Peyer's patch (tissue), 4 donors: ENCODE measurements at regions not wholly inside any gene's neighbourhood (a gene's known extent, or its start where the extent isn't known, plus 50 kb on each side); places are given as distances from the start of the nearest gene placed in this dataset.

Source experiments
- POLR2A ChIP-seq, 2 donors: fragments of 450-650 bp; IDR thresholded peaks; one replicate each; pipeline ENCODE4 v1.5.1; 2017; ENCODE audit warnings: antibody characterized with exemption in 2 of 2, mild to moderate bottlenecking in 2 of 2, moderate library complexity in 2 of 2
- TF ChIP-seq, protein P1 (sequence below), 6 experiments: fragments of 450-650 bp in 4 of 6; fragments of 200-600 bp in 2 of 6; sonication (generic) in 1 of 6; IDR thresholded peaks; one replicate each; pipeline ENCODE4 v1.5.1; 2017 to 2019; ENCODE audit warnings: antibody characterized with exemption in 6 of 6, mild to moderate bottlenecking in 3 of 6, moderate library complexity in 1 of 6

DNA sequence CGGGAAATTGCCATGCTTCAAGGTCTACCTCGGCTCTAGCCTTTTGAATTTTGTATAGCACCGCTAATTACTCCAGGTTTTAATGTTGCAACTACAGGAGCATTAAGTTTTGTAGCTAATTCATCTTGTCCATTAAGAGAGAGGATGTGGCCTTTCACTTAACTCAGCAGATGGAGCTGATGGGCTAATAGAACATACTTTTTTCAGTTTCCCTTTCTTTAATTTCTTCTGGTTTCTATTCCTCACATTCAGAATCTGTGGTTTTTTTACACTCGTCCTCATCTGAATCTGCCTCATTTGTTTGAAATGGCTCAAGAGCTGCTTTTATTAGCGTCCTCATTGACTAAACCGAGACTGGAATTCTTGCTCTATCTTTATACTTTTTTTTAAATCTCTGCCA lies 2085.7 kb upstream of the C9orf72 start:
- TF ChIP-seq, protein P1, sequence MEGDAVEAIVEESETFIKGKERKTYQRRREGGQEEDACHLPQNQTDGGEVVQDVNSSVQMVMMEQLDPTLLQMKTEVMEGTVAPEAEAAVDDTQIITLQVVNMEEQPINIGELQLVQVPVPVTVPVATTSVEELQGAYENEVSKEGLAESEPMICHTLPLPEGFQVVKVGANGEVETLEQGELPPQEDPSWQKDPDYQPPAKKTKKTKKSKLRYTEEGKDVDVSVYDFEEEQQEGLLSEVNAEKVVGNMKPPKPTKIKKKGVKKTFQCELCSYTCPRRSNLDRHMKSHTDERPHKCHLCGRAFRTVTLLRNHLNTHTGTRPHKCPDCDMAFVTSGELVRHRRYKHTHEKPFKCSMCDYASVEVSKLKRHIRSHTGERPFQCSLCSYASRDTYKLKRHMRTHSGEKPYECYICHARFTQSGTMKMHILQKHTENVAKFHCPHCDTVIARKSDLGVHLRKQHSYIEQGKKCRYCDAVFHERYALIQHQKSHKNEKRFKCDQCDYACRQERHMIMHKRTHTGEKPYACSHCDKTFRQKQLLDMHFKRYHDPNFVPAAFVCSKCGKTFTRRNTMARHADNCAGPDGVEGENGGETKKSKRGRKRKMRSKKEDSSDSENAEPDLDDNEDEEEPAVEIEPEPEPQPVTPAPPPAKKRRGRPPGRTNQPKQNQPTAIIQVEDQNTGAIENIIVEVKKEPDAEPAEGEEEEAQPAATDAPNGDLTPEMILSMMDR (IDR thresholded peaks at IDR 0.05), result no peak
- no peak for TF ChIP-seq POLR2A (IDR thresholded peaks at IDR 0.05)
